ENCODE measurements at regions not wholly inside any gene's neighbourhood (a gene's known extent, or its start where the extent isn't known, plus 50 kb on each side); places are given as distances from the start of the nearest gene placed in this dataset.
"Not testable (repeated sequence)": the region's sequence is repeated elsewhere in the genome, so short reads cannot be mapped to it uniquely, and the experiment has no call there.

- peak in 1 of 2 donors; percentile 11 for DNase-seq
Measured at GRCh38 chr6:14502551-14502950, 385.0 kb downstream of the CD83 start.

DNA sequence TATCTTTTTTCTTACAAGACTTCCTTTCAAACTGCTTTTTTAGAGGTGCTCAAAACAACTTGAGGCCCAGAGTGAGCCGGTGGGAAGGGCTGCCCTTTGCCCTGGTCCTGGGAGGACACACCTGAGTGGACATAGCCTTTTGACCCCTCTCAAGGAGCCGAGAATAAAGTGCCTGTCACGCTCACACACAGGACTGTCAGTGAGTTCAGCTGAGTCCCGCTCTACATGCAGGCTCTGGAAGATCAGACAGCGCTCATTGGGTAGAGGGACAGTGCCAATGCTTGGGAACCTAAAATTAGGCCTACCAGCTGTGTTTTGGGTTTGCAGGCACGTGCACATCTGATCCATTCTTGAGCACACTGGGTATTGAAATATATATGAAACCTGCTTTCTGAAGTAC lies 387.8 kb downstream of the CD83 start:
- no peak for DNase-seq

DNA sequence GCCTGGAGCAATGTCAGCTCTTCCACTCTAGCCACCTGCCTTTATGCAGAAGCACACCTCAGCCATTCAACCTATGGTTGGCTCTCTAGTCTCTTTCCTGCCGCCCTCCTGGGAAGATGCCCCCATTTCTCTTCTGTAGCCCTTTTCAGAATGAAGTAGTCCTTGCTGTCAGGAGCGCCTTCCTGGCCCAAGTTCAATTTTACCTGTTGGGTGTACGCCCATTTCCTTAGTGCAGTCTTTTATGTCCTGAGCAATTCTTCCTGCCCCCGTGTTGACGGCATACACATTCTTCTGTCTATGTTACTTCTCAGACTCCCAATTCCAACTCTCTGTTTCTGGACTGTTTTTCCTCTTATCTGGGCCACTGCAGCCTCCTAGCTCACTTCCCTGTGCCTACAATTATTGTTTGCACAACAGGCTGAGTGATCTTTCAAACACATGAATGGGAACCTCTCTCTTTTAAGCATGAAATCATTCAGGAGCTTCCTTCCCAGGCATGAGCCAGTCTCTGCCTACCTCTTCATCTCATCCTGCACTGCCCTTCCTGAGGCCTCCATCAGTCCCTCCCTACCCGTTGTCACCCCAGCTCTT lies 389.2 kb downstream of the CD83 start:
- no peak for DNase-seq

DNA sequence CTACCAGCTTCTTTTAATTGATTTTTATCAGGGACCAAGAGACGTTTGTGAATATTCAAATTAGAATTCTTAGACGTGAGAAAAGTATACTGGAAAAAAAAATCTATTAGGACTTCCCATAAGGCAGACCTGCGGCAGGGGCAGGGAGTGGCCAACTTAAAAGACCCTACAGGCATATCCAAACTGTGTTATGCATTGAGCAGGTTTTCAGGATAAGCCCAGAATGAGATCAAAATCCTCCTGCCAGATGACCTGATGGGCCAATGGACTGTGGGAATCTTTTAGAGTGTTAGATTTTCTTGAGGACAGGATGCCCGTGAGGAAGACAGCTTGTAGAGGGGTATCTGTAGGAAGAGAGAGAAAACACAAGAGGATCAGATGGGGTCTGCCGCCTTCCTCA lies 391.5 kb downstream of the CD83 start:
- no peak for DNase-seq

DNA sequence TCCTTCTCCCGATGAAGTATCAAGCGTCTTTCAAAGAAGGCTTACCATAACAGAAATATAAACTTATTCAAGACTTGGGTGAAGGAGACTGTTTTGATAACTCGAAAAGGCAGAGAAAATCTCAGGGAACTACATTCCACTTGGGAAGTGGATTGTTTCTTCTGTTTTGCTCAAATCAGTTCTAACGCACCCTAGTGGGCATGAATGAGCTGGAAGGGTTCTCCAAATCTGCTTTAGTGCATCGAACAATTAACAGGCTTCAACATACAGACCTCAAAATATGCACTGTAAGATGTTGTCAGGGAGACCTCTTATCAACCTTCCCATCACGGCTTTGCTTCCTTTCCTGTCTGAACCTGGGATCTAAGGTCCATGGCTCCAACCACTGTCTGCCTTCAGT lies 392.5 kb downstream of the CD83 start:
- no peak for DNase-seq

DNA sequence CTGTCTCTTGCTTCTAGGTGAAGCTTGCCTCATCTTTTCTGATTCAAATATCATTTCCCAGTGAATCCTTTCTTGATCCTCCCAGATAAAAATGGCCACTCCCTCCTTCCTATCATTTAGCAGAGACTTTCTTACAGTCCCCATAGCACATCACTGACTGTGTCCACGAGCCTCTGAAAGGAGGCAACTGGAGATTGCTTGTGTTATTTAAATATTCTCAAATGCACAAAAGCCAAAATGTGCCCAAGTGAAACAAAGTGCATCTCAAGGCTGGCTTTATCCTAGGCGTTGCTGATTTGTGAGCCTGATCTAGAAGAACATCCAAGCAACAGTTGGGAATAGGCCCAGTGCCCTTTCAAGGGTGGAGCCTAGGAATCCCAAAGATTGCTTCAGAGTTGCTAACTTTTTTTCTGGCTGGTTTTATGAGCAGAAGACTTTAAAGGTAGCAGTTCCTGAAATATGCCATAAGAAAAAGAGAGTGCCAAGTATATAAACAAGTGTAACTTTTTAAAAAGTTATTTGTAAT lies 393.6 kb downstream of the CD83 start:
- DNase-seq, result no peak

DNA sequence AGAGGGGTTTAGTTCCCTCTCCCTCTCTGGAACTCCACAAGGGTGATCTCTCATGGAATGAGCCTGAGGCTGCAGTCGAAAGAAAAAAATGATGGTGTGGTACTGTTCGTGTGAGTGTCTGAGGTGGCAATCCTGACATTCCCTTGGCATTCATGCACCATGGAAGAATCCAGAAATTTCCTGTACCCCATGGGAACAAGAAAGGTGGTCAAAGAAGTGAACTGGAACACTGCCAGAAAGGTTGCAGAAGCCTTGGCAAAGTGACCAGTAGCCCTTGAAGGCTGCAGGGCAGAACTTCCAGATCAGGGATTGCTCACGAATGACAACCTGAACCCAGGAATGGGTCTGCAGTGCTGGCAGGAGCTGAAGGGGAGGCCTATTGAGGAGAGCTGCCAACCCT lies 394.7 kb downstream of the CD83 start:
- DNase-seq, result no peak

GRCh38 chr6:14513496-14514393 lies 396.2 kb downstream of the CD83 start:
- DNase-seq, result no peak

DNA sequence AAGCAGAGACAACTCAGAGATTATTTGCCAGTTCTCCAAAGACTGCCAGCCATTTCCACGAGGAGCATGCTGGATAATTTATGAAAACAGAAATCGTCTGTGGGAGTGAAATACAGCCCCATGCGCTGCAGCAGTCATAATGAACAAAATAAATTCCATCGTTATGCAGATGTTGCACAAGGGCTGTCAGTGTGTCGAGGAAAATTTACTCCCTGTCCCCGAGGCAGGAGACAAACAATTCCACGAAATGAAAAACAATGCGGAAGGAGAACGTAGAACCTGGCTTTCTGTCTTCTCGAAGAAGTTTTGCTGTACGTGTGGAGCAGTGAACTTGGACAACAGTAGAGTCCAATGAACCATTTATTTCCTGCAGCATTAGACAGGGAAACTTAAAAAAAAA lies 399.4 kb downstream of the CD83 start:
- DNase-seq, result no peak

DNA sequence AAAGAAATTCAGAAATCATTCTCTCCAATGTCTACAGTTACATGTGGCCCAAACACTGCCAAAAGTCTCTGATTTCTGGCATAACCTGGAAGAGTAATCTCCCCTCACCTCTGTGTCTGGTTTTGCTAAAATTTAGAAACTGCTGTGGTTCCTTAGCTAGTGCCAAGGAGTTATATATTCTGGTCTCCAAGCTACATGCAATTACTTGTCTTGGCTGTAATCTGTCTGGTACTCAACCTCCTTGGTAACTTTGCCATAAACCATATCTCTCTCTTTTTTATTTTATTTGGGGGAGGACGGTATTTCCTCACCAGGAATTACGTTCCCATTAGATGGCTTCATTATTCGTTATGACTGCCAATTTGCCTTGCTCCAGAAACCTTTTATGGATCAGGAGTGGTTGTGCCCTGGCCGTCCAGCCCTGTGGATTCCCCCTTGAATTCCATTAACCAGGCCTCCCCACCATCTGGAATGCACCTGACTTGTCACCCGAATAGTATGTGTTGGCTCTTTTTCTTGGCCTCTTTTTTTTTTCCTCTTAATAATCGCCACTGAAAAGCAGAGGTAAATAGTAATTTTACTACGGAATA lies 400.0 kb downstream of the CD83 start:
- DNase-seq, result no peak

- no peak for DNase-seq
Measured at GRCh38 chr6:14518515-14519217, 401.1 kb downstream of the CD83 start.

DNA sequence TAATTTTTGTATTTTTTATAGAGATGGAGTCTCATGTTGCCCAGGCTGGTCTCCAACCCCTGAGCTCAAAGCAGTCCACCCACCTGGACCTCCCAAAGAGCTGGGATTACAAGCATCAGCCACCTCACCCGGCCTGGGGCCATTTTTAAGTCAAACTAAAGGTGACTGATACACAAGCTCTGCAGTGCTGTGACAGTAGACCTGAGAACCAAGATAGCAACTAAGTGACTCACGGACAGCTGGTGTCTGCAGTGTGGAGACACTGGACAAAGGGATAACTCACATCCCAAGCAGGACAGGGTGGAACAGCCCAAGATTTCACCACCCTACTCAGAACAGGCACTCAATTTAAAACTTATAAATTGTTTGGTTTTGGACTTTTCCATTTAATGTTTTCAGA lies 402.5 kb downstream of the CD83 start:
- no peak for DNase-seq

- DNase-seq, result no peak
Measured at GRCh38 chr6:14520536-14520935, 403.0 kb downstream of the CD83 start.

GRCh38 chr6:14521141-14521540 lies 403.6 kb downstream of the CD83 start:
- DNase-seq, result no peak

DNA sequence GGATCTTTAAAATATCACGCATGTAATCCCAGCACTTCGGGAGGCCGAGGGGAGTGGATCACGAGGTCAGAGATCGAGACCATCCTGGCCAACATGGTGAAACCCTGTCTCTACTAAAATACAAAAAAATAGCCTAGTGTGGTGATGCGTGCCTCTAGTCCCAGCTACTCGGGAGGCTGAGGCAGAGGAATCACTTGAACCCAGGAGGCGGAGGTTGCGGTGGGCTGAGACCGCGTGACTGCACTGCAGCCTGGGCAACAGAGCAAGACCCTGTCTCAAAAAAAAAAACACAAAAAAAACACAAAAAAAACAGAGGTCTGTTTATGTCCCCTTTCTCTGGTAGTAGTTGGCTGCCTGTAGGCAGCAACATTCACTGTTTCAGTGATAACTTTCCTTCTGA lies 404.3 kb downstream of the CD83 start:
- not testable (repeated sequence) for DNase-seq

DNA sequence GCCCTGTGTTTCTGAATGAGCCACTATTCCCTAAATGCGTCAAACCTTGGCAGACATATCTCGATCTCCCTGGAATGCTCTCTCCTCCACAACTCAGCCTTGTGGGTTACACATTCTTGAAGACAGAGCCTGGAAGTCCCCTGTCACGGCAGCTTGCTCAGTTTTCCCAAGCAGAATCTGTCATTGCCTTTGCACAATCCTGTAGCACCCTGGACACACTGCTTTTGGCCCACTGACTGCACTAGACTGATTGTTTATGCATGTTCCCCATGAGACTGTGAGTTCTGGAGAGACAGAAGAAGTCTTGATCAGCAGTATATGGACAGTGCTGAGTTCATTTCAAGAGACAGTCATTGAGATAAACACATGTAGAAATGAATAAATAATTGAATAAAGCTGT lies 406.7 kb downstream of the CD83 start:
- DNase-seq, result no peak

- no peak for DNase-seq
Measured at GRCh38 chr6:14530385-14530784, 412.8 kb downstream of the CD83 start.

GRCh38 chr6:14533446-14533845 lies 415.9 kb downstream of the CD83 start:
- DNase-seq, result no peak

GRCh38 chr6:14537030-14537429 lies 419.5 kb downstream of the CD83 start:
- no peak for DNase-seq

- DNase-seq, result no peak
Measured at GRCh38 chr6:14540276-14540675, 422.7 kb downstream of the CD83 start.

DNA sequence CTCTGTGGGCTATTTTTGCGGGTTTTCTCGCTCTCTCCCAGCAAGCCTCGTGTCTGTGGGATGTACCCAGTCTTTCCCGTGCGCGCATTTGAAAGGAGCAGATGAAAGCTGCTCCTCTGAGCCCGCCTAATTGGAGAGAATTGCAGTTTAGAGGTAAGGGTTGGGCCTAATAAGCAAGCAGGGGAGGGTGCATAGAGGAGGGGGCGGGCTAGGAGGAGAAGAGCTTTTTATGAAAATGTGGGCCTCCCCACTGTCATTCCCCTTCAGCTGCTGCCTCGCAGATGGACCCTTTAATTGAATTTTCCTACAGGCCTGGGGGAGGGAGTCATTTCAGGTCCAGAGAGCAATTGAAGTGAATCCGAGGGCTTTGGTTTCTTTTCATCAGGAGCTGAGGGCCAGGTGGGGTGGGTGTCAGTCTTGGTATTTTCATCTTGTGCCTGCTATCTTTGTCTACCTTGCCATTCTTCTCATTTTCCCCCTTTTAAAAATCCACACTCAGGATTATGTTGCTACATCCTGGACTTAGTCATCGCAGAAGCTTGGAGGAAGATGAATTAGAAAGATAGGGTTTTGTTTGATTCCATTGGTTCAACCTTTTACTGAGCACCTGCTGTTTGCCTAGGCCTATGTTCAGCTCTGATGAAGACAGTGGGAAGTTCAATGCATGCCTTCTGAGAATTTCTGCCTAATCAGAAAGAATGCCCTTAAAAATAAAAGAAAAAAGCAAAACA lies 423.4 kb downstream of the CD83 start:
- no peak for DNase-seq

DNA sequence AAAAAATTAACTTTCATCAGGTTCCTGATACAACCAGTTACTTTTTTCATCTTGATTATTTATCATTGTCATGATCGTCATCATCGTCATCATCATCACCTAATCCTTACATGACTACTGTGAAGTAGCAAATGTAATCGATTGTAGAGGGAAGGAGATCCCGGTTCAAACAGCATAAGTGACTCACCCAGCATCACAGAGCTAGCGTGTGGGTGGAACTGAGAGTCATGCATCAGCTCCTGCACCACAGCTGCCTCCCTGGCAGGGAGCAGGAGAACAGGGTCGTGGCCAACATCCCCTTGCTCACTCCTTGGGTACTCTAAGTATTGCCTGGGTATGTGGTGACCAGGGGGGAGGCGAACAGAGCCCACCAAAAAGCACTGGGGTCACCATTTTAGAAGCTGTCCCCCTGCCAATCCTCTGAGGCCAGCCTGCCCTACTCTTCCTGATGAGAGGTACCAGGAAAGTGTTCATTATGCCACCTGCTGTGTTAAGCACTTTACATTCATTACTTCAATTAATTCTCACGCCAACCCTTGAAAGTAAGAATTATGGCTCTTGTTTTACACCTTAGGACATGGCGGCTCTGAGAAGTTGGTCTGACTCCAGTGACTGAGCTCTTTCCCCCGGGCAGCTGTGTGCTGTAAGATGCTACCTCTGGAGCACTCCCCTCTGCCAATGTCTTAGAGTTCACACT lies 425.2 kb downstream of the CD83 start:
- peak; percentile 68 to 70 for DNase-seq

Measured in activated CD4-positive, alpha-beta T cell treated with anti-CD3 and anti-CD28 coated beads for 4 hours (primary cell).